NCI-H748 treated with DMSO at 0.1 percent for 48 hours (cell line): ENCODE measurements at regions not wholly inside any gene's neighbourhood (a gene's known extent, or its start where the extent isn't known, plus 50 kb on each side); places are given as distances from the start of the nearest gene placed in this dataset.
A peak's percentile ranks its signal among the peaks of the same experiment; 100 is the strongest.

Experiments
- DNase-seq: peaks from one replicate; lab custom pipeline; 2025; lab: John Stamatoyannopoulos, UW

DNA sequence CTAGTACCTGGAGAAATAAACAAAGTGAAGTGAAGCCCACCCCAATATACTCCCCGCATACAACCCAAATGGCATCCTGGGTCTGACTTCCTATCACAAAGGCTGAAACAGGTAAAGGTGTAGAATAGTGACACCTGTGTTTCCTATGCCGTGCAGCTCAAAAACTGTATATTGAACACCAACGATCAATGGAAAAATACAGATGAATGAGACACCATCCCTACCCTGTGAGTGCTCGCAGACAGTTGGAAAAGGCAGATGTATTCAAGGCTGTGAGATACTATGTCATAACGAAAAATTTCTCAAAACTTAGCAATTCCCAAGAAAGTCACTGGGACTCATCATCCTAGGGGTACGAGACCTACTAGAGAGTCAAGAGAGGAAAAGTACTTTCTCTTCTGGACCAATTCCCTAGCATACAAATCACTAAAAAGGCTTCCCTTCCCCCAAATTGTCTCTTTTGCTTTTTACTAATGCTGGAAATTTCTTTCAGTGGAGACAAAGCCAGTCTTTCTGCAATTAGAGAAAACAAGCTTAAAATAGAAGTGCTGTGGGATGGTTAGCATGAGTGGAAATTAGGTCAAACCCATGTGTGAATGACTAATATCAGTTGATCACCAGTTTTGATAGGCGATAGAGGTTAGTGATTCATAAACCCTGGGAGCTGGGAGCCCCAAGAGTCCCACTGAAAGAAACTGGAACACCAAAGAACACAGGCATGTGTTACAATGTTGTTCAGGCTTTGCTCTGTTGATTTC, 249.7 kb downstream of the SPTSSA start:
- DNase-seq: no peak

DNA sequence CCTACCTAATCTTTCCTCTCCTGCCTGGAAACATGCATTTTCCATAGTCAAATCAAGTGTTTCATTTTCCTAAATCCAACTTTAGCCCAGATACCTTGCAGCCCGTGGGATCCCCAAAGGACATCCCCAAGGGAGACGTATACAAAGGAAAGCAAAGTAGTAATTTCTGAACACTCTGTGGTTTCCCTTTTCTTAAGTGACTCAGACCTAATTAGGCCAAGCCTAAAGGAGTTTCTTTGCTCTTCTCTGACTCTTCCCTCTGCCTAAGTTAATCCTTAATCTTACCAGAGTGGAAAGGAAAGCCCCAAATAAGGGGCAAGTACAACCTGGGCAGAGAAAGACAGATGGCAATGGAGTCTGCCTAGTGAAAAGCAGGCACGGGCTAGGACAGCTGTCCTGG, 250.3 kb downstream of the SPTSSA start:
- no peak for DNase-seq

DNA sequence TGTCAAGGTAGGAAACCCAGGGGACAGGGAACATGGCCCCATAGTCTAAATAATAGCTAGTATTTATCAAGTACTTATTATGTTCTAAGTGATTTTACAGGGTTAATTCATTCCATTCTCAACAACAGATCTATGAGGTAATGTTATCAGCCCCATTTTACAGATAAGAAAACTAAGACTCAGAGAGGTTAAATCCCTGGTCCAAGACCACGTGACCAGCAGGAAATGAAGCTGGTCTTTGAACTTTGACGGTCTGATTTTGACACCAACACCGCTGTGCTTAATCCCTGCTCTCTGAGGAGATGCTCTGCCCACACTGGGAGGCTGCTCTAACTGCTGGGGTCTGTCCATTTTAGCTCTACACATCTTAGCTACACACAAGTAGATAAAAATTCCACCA, 253.5 kb downstream of the SPTSSA start:
- no peak for DNase-seq

DNA sequence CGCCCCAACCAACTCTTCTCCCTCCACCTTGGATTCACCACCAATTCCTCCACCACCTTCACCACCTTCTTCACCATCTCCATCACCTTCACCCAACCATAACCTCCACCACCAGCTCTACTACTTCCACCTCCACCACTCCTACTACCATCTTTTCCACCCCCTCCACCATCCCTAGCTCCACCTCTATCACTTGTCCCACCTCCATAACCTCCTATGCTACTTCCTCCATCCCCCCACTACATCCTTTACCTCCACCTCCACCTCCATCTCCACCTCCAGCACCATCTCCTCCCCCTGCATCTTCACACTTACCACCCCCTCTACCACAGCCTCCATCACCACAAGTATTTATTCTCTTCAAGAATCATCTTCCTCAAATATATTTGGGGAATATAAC, 254.9 kb upstream of the EGLN3 start:
- DNase-seq: no peak

DNA sequence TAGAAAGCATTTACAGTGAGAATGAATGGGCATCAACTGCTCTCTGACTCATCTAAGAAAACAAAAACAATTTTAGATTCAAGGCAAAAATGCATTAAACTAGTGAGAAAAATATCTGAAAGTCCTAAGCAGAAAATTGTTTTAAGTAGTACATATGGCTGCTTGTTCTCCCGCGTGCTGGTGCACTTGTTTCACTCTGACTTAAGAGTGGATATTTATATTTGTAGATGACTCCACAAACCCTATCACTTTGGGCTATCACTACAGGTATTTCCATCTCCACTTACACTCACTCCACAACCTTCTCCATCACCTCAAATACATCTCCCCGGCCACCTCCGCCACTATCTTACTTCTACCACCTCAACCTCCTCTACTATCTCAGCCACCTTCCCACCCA, 253.9 kb upstream of the EGLN3 start:
- DNase-seq: no peak

DNA sequence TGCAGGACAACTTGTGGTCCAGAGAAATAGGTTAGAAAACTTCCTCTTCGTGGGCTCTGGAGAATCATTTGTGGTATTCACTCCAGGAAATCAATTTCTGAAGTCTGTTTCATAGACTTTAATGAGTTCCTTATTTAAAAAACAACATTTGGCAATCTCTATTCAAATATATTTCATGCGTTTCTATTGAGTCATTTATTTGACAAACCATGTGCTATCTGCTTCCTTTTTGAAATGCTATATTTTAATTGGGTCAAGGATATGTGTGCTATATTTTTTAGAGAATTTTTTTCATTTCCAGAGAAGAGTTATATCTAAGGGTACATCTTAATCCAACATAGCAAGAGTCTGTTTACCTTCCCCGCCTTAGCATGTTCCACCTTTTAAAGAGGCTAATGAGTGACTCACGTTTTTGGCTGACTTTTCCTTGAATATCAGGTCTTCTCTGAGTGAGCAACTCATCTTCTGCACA, 252.4 kb upstream of the EGLN3 start:
- no peak for DNase-seq

DNA sequence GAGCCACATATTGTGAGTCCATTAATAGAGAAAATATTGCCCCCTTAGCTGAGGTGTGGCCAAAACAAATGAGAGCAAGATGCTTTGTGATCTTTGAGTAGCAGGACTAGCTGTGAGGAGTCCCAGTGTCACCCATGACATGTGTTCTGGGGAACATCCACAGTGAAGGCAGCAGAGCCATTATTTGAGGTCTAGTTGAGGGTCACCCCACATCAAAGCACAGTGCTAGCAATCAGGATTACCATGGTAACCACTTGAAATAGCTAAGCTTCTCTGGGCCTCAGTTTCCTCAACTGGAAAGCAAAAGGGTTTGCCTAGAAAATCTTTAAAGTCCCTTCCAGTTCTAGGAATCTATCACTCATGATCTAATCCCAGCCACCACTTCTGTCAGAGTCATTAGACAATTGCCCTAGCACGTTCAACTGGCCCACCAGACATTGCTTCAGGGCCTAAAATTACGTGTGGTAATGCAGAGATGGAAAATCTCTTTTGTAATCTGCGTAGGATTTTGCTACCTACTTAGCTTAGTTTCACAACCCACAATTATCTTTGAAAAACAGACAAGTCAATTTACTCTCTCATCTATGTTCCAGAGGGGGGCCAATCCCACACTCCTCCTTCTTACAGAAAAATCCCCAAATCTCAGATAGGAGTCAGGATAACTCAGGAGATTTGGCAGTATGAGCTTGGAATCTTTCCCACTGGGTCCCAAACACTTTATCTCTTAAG, 251.2 kb upstream of the EGLN3 start:
- DNase-seq: no peak

DNA sequence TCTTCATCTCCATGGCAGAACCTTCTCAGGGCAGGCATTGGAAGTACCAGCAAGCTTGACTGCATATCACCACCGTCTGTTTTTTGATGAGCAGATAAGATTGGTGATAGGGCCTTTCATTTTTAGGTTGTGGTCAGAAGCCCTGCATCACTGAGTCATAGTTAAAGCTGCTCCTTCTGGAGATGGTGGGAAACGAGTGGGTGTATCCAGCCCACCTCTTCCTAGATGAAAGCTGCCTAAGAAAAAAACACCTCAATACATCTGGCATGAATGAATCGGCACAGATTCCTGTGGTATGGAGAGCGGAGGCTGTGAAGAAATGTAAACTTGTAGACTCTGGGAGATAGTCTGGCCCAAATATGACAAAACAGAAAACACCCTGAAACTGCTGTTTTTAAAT, 248.7 kb upstream of the EGLN3 start:
- no peak for DNase-seq

DNA sequence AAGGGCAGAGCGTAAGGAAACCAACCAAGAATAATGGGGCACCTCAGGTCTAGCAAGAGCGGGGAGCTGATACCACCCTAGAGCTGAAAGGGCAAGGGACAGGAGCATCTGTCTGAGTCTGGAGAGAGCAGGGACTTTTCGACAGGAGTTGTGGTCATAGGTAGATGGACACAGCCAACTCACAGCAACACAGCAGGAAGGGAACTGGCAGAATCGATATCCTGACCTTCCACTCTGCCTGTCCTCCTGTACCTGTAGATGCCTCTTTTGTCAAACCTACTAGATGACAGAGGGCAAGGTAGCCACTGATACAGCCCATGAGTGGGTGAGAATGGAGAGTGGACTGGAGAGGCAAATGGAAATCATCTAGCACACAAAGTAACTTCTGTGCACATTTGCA, 247.2 kb upstream of the EGLN3 start:
- DNase-seq: no peak

DNA sequence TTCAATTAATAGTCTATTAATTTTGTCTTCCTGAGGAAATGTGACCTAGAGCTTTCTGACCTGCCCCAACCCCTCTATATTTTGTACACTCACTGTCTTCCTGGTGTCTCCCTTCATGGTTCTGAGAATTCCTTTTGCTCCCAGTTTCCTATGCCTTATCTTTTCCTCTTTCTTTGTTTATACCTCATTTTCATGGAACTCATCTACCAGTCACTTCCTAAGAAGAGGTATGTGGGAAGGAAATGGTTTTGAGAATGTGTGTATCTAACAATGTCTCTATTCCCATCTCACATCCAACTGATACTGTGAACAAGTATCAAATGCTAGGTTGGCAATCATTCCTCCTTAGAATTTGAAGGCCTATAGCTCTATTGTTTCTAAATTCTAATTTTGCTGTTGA, 245.1 kb upstream of the EGLN3 start:
- DNase-seq: no peak

DNA sequence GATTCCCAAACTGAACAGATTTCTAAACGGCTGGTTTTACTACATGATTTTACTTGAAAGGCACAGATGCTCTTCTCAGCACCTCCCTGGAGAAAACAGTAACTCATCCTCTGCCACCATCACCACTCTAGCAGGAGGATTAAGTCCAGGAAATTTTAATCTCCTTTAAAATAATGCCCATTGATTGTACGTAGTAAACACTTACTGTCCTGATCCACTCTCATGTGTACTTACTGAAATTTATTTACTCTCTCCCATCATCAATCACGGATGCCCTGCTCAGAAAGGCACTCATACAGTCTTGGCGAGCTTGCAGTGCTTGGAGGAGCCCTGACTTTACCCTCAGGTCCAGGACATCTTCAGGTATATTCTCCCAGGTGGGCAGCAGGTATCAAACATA, 239.8 kb upstream of the EGLN3 start:
- DNase-seq: no peak

DNA sequence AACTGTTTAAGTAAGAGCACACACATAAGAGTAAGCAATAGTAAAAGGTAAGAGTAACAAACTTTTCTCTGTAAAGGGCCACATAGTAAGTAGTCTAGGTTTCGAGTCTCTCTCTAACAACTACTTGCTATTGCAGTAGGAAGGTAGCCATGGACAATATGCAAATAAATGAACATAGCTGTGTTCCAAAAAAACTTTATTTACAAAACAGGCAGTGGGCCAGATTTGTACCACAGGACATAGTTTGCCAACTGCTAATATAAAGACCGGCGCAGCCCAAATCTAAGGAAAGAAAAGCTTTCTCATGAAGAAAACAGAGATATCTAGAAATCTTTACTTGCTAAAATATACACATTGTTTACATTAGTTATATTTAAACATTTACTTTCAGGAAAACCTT, 239.0 kb upstream of the EGLN3 start:
- DNase-seq: no peak

DNA sequence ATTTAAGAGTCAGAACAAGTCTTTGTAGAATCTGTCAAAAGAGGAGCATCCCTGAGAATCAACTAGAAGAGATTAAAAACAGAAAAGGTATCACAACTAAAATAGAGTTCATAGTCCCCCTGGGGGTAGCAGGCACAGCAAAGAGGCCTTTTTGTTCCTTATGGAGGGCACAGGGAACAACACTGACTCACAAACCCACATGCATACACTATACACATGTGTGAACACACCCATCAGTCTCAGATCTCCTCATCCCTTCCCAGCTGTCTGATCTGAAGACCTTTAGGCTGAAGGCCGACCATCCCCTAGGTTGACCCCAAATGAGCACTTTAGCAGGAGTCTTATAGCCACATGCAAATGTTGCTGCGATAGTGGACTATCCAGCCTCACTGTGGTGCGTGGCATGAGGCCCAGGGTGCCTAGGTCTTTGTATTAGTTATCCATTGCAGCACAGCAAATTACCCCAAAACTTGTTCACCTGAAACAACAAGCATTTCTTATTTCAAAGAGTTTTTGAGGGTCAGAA, 236.7 kb upstream of the EGLN3 start:
- DNase-seq: no peak

DNA sequence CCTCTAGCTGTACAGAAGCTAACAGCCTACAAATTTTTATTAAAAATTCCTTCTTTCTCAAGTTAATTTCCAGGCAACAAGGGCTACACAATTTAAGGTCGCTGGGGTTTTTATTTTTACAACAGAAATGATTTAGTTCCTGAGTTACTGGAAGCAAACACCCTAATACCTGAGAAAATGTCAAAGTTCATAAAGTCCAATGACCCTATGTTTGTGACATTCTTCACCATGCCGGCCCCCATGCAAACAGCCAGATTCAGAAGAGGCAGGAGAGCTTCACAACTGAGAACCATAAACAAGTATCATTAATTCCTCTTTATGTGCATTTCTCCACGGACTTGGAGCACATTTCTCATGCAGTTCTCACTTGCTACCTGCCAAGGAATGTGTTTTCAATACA, 236.2 kb upstream of the EGLN3 start:
- DNase-seq: no peak

DNA sequence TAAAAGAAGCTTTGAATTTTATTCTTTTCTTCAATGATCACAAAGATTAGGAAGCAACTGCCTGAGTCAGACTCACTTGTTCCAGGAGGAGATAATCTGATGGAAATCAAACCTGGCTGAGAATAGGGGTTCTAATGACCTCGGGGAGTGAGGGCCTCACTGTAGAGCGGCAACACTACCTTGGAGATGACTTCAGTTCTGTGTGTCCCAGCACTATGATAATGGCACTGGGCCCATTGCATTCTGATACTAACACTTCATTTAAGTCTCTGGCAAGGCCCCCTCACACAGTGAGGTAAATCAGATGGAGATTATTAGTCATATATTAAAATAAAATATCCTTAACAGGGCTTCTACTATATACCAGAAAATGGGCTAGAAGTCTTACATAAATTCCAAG, 233.3 kb upstream of the EGLN3 start:
- DNase-seq: no peak

DNA sequence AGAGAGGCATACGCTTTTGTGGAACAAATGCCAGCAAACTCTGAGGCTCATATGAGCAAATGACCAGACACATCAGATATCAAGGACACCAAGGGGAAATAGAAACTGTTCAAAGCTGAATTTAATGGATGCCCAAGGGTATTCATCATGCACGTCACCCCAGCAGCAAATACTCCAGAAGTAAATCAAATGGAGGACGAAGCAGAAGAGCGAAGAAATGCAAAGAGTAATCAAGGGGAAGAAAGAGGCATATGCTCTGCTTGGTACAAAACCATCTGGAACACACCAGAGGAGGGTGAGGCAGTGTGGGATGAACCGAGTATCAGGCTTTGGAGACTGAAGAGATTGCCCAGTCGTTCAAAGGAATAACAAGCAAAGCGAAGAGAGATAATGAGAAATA, 232.6 kb upstream of the EGLN3 start:
- no peak for DNase-seq

DNA sequence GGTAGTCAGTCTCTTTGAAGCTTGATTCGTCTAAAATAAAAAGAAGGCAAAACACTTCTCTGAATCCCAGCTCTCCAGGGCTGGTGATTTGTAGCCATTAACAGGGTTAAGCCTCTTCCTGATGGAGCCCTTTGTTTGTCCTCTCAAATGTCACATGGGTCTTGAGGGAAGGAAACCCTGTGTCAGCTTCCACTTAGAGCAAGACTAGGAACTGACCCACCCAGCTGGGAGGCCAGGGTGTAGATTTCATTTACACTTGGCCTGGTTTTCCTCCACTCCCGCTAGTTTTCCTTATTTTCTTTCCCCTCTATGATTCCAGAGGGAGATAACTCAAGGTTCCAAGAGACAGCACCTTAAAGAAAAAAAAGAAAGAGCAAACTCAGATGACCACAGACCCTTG, 230.5 kb upstream of the EGLN3 start:
- peak; percentile 17 for DNase-seq

DNA sequence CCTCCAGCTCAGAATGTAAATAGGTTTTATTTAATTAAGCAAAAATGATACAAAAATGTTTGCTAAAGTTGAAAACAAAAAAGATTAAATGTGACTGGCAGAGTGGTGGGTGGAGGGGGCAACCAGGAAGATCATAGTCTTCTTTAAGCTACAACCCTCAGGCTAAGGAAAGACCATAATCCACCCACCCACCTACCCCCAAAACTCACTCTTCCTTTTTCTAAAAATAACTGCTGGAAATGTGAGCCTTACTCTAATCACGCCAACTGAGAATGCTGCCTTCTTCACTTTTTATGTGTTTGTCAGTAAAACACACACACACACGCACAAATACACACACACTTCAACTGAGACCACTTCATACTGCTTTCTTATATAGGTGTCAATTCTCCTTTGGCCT, 230.0 kb upstream of the EGLN3 start:
- DNase-seq: no peak

DNA sequence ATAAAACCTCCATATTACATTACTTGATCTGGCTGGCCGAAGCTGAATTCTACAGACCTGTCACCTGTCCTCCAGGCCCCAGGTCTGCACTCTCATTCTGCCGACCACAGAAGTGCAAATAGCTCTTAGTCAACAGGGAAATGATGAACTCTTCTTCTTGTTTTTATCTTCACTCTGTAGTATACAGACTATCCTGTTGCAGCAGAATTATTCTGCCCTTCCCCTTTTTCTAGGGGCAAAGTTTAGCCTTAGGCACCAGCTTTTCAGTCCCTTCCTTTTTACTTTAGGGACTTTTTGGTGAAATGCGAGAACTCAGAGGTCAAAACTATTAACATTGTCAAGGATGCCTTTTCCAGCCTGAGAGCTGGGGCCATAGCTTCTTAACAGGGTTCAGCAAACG, 229.6 kb upstream of the EGLN3 start:
- peak; percentile 49 for DNase-seq

DNA sequence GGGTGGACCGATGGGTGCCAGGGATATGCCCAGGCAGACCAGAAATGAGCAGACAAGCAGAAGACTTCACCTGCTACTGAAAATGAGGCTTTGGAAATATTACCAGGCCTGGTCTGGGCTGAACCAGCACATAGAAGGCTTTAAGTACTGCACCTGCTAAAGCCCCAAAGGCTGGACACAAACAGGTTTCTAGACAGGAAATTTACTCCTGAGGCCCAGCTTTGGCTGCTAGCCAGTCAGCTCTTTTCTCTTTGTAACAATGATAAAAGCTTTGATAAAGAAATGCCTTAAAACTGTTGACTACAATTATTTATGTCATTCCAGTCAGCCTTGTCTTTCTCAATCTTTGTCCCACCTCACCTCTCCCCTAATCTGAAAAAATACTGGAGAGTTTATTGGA, 228.9 kb upstream of the EGLN3 start:
- peak; percentile 79 for DNase-seq

DNA sequence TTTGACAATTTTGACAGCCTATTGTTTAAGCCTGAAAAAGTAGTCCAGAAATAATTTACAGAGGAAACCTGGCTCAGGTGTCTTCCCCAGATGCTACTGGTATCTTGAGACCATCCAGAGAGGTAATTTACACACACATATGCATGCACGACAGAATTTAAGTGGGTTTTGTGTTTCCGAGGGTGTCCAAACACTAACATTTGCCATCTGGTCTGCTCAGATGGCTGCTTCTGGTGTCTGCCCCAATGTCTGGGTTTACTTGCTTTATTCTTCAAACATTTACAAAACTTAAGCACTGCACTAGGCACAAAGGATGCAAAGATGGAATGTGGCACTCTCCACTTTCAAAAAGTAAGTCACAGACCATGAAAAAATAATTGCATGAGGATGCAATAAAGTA, 226.6 kb upstream of the EGLN3 start:
- DNase-seq: no peak

DNA sequence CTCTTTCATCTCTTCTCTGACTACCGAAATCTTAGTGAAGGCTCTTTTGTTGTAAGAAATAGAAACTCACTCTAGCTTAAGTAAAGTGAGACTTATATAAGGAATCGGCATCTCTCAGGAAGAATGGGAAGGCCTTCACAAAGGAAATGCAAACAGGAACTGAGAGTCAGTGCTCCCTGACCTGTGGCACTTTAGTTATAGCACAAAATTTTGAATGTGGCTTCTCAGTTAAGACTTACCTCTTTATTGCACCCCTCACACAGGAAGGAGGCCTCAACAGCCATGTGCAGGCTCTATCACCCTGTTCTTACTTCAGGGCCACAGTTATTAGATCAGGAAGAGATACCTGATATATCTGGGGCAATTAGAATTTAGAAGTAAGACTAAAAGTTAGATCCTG, 224.7 kb upstream of the EGLN3 start:
- no peak for DNase-seq

DNA sequence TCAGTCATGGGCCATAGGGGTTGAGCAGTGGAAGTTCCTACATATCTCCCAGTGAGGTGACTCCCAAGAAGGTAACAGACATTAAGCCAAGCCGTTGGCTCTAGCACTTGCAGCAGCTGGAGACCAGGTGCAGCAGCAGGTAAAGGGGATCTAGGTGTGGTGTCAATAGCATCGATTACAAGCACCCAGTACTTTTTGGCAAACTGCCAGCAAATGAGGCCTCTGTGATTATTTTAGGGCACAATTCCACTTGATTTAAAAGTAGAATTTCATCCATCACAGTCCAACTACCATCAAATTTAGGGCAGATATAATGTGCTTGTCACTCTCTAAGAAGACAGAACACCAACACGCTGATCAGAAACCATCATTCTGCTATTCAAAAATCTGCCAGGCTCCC, 224.1 kb upstream of the EGLN3 start:
- DNase-seq: no peak

DNA sequence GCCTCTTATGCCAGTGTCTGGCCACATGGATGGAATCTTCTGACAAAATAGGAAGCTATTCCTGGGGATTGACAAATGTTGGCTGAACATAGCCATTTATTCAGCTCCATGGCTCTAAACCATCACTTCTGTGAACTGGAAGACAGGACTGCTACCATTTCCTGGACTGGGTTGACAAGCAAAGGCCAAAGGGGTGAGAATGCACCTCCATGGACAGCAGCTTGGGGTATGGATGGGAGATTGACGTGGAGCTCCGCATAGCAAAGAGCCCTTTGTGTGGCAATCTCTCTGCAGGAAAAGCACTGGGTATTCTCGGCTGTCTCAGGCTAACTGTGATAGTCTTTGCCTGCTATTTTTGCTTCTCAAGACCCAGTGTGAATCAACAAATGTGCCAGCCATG, 223.0 kb upstream of the EGLN3 start:
- DNase-seq: no peak
